H1 (cell line): ENCODE measurements at regions not wholly inside any gene's neighbourhood (a gene's known extent, or its start where the extent isn't known, plus 50 kb on each side); places are given as distances from the start of the nearest gene placed in this dataset.

ENCODE experiments used
- ASH2L ChIP-seq: fragments of 200-600, 300-600 bp; sonication (generic); IDR thresholded peaks from one replicate; pipeline ENCODE4 v1.7.1; 2017; ENCODE audit warnings: low read length
- BRCA1 ChIP-seq: IDR thresholded peaks from 2 replicates; pipeline ENCODE4 v1.6.1; 2012; ENCODE audit warnings: low read depth, low read length, improper control_type of control experiment
- CEBPB ChIP-seq: IDR thresholded peaks from 2 replicates; pipeline ENCODE4 v1.6.1; 2012; ENCODE audit warnings: low read depth, low read length
- EZH2 ChIP-seq: fragments of 200-600 bp; sonication (generic); IDR thresholded peaks from 2 replicates; pipeline ENCODE4 v1.7.1; 2012; ENCODE audit warnings: low read depth, mild to moderate bottlenecking, moderate library complexity, low read length, inconsistent platforms; ENCODE audit not compliant: severe bottlenecking
- GTF2F1 ChIP-seq: IDR thresholded peaks from 2 replicates; pipeline ENCODE4 v1.6.1; 2012; ENCODE audit warnings: low read depth, low read length, improper control_type of control experiment, borderline replicate concordance
- POLR2A ChIP-seq, 2 experiments: IDR thresholded peaks; 1 replicate in 1 of 2; 2 replicates in 1 of 2; pipeline ENCODE4 v1.6.1; 2011; ENCODE audit warnings: low read depth in 2 of 2, low read length in 2 of 2, mild to moderate bottlenecking in 2 of 2; ENCODE audit errors: control extremely low read depth in 1 of 2
- POLR2AphosphoS5 ChIP-seq: IDR thresholded peaks from 2 replicates; pipeline ENCODE4 v1.6.1; 2011; ENCODE audit warnings: low read depth, low read length
- POU5F1 ChIP-seq: IDR thresholded peaks from 2 replicates; pipeline ENCODE4 v1.6.1; 2011; ENCODE audit warnings: low read depth, mild to moderate bottlenecking, low read length, moderate library complexity
- RFX5 ChIP-seq: IDR thresholded peaks from 2 replicates; pipeline ENCODE4 v1.6.1; 2011; ENCODE audit warnings: low read depth, low read length, improper control_type of control experiment, borderline replicate concordance
- TAF1 ChIP-seq: IDR thresholded peaks from 2 replicates; pipeline ENCODE4 v1.6.1; 2011; ENCODE audit warnings: mild to moderate bottlenecking, low read depth, low read length
- TF ChIP-seq, protein P1 (sequence below), 3 experiments: IDR thresholded peaks; 1 replicate in 2 of 3; 2 replicates in 1 of 3; pipeline versions ENCODE4 v1.5.1 to v1.6.1; 2011; ENCODE audit warnings: low read length in 3 of 3, mild to moderate bottlenecking in 3 of 3, inconsistent platforms in 2 of 3, low read depth in 1 of 3, moderate library complexity in 1 of 3; ENCODE audit not compliant: insufficient read depth in 1 of 3; ENCODE audit errors: control extremely low read depth in 1 of 3
- TF ChIP-seq, protein P2 (sequence below): IDR thresholded peaks from 2 replicates; pipeline ENCODE4 v1.6.1; 2011; ENCODE audit warnings: low read length, improper control_type of control experiment

DNA sequence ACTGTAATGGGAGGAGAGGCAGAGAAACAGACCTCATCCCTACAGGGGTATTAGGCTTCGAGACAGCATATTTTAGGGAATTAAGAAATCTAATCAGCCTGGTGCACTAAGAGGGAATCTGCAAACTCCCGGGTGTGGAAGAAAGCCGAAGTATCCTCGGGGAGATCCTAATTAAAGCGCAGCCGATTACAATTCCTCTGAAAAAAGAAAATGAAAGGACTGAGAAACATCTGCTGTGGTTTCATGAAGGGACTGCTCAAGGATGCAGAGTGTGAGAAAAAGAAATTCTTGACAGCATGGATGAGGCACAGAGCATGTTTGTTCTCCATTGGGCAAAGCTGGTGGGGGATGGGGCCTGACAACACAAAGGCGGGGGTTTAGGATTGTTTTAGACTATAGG lies 290.0 kb upstream of the LARGE1 start:
- TF ChIP-seq, protein P1, sequence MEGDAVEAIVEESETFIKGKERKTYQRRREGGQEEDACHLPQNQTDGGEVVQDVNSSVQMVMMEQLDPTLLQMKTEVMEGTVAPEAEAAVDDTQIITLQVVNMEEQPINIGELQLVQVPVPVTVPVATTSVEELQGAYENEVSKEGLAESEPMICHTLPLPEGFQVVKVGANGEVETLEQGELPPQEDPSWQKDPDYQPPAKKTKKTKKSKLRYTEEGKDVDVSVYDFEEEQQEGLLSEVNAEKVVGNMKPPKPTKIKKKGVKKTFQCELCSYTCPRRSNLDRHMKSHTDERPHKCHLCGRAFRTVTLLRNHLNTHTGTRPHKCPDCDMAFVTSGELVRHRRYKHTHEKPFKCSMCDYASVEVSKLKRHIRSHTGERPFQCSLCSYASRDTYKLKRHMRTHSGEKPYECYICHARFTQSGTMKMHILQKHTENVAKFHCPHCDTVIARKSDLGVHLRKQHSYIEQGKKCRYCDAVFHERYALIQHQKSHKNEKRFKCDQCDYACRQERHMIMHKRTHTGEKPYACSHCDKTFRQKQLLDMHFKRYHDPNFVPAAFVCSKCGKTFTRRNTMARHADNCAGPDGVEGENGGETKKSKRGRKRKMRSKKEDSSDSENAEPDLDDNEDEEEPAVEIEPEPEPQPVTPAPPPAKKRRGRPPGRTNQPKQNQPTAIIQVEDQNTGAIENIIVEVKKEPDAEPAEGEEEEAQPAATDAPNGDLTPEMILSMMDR (IDR thresholded peaks at IDR 0.05; ENCODE audit: control extremely low read depth in 1 of 3, insufficient read depth in 1 of 3, low read depth in 1 of 3, low read length in 3 of 3) = no peak
- TF ChIP-seq ASH2L = no peak
- TF ChIP-seq EZH2 = no peak
- no peak for TF ChIP-seq CEBPB
- no peak for TF ChIP-seq TAF1
- no peak for TF ChIP-seq BRCA1
- no peak for TF ChIP-seq POLR2A (IDR thresholded peaks at IDR 0.05; ENCODE audit: control extremely low read depth in 1 of 2, low read depth in 2 of 2, low read length in 2 of 2)
- TF ChIP-seq, protein P2, sequence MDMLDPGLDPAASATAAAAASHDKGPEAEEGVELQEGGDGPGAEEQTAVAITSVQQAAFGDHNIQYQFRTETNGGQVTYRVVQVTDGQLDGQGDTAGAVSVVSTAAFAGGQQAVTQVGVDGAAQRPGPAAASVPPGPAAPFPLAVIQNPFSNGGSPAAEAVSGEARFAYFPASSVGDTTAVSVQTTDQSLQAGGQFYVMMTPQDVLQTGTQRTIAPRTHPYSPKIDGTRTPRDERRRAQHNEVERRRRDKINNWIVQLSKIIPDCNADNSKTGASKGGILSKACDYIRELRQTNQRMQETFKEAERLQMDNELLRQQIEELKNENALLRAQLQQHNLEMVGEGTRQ = no peak
- no peak for TF ChIP-seq GTF2F1
- no peak for TF ChIP-seq RFX5
- TF ChIP-seq POLR2AphosphoS5 = no peak
- no peak for TF ChIP-seq POU5F1
